ENCODE measurements at regions not wholly inside any gene's neighbourhood (a gene's known extent, or its start where the extent isn't known, plus 50 kb on each side); places are given as distances from the start of the nearest gene placed in this dataset.

- H4K20me1 ChIP-seq (ENCODE audit: insufficient read depth, low read length), result no peaks in the 10 kb centered on the region
- H3K27ac ChIP-seq (ENCODE audit: insufficient read depth, low read length), result no peak overlapping the region
- no peak overlapping the region for H4K91ac ChIP-seq (ENCODE audit: insufficient read depth, low read depth, low read length)
- peaks cover 6% of the 10 kb centered on the region for H3K9me3 ChIP-seq (ENCODE audit: control insufficient read depth, insufficient read depth, low read length)
- no peak overlapping the region for H3K23ac ChIP-seq (ENCODE audit: low read depth, low read length)
- no peak overlapping the region for H3K4me3 ChIP-seq (ENCODE audit: insufficient read depth, low read depth, low read length)
- H2AK9ac ChIP-seq (replicated peaks; ENCODE audit: low read depth, low read length, poor library complexity), result no peak overlapping the region
- dilution Hi-C loops (cut with HindIII; ENCODE audit: low sequenced_read_pairs, unreplicated experiment) (no loop called here), intact Hi-C loops (cut with micrococcal nuclease) (no loop called here), in situ Hi-C loops (cut with MboI; ENCODE audit: low sequenced_read_pairs) (no loop called here)
- H3K9ac ChIP-seq (ENCODE audit: low read depth, low read length), result no peak overlapping the region
- H3K56ac ChIP-seq (ENCODE audit: extremely low read depth, insufficient read depth, low read length), result no peak overlapping the region
- H4K8ac ChIP-seq (ENCODE audit: low read depth in 2 of 2, low read length in 2 of 2), result no peak overlapping the region
- TF ChIP-seq CHD1 (IDR thresholded peaks at IDR 0.05; ENCODE audit: low read depth, low read length) (no peak), CEBPB (IDR thresholded peaks at IDR 0.05; ENCODE audit: low read depth, low read length) (no peak), ELK1 (IDR thresholded peaks at IDR 0.05; ENCODE audit: borderline replicate concordance, low read depth, low read length) (no peak), MAZ (IDR thresholded peaks at IDR 0.05; ENCODE audit: borderline replicate concordance, low read depth, low read length) (no peak), RCOR1 (IDR thresholded peaks at IDR 0.05; ENCODE audit: insufficient replicate concordance, low read length) (no peak), POLR2A (IDR thresholded peaks at IDR 0.05; ENCODE audit: low read depth, low read length) (no peak), RFX5 (IDR thresholded peaks at IDR 0.05; ENCODE audit: low read depth, low read length) (no peak), MAFK (IDR thresholded peaks at IDR 0.05; ENCODE audit: low read depth, low read length) (no peak), NFE2L2 (IDR thresholded peaks at IDR 0.05; ENCODE audit: low read depth, low read length) (no peak), SMC3 (IDR thresholded peaks at IDR 0.05; ENCODE audit: low read depth, low read length) (no peak), MXI1 (IDR thresholded peaks at IDR 0.05; ENCODE audit: borderline replicate concordance, low read depth, low read length) (no peak), BHLHE40 (IDR thresholded peaks at IDR 0.05; ENCODE audit: low read depth, low read length) (no peak), RAD21 (IDR thresholded peaks at IDR 0.05; ENCODE audit: low read length) (no peak), FOS (IDR thresholded peaks at IDR 0.05; ENCODE audit: low read depth, low read length) (no peak), USF2 (IDR thresholded peaks at IDR 0.05; ENCODE audit: low read depth, low read length) (no peak)
- TF ChIP-seq, protein P1, sequence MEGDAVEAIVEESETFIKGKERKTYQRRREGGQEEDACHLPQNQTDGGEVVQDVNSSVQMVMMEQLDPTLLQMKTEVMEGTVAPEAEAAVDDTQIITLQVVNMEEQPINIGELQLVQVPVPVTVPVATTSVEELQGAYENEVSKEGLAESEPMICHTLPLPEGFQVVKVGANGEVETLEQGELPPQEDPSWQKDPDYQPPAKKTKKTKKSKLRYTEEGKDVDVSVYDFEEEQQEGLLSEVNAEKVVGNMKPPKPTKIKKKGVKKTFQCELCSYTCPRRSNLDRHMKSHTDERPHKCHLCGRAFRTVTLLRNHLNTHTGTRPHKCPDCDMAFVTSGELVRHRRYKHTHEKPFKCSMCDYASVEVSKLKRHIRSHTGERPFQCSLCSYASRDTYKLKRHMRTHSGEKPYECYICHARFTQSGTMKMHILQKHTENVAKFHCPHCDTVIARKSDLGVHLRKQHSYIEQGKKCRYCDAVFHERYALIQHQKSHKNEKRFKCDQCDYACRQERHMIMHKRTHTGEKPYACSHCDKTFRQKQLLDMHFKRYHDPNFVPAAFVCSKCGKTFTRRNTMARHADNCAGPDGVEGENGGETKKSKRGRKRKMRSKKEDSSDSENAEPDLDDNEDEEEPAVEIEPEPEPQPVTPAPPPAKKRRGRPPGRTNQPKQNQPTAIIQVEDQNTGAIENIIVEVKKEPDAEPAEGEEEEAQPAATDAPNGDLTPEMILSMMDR (conservative IDR thresholded peaks at IDR 0.05; ENCODE audit: low read depth, low read length), result no peak
- POLR2A ChIA-PET (ENCODE audit: unreplicated experiment), result no interaction called here
- no peak overlapping the region for H3K14ac ChIP-seq (replicated peaks; ENCODE audit: low read depth, low read length)
- no peaks in the 10 kb centered on the region for H3K79me1 ChIP-seq (ENCODE audit: low read depth in 1 of 2, low read length in 2 of 2)
- no peak overlapping the region for H3K4me2 ChIP-seq (ENCODE audit: low read depth, low read length)
- H3K4me1 ChIP-seq (ENCODE audit: control insufficient read depth, insufficient read depth, low read length), result no peaks in the 10 kb centered on the region
- no peak for DNase-seq
- H2AK5ac ChIP-seq (ENCODE audit: low read depth, low read length), result no peak overlapping the region
- no peaks in the 10 kb centered on the region; the same call in 1 of the 2 replicates for H3K27me3 ChIP-seq (ENCODE audit: control insufficient read depth, insufficient read depth, low read length)
- no peak overlapping the region for H4K5ac ChIP-seq (ENCODE audit: low read depth, low read length)
- no peak overlapping the region for H3K18ac ChIP-seq (ENCODE audit: low read depth, low read length)
- no peak for ATAC-seq (ENCODE audit: low read depth)
- no peak overlapping the region for H3K4ac ChIP-seq (ENCODE audit: low read depth, low read length)
- H2AFZ ChIP-seq (replicated peaks; ENCODE audit: low read length, poor library complexity), result no peak overlapping the region
- H3K9me1 ChIP-seq (ENCODE audit: insufficient read depth, low read length), result no peaks in the 10 kb centered on the region
- no peak overlapping the region for H2BK5ac ChIP-seq (ENCODE audit: low read depth, low read length, poor library complexity, severe bottlenecking)
- H2BK20ac ChIP-seq (ENCODE audit: low read depth, low read length), result no peak overlapping the region
- H2BK15ac ChIP-seq (ENCODE audit: low read depth, low read length), result no peak overlapping the region
- no peaks in the 10 kb centered on the region for H3K36me3 ChIP-seq (ENCODE audit: control insufficient read depth, insufficient read depth, low read length)
- CTCF ChIA-PET, result no interaction called here
- H2BK120ac ChIP-seq (ENCODE audit: low read depth, low read length), result no peak overlapping the region
- no TSS peak for BruUV-seq (replicated peaks)
Measured at GRCh38 chr13:47788844-47789243, 212.2 kb downstream of the SUCLA2 start.
